Mesendoderm (in vitro differentiated cells): ENCODE measurements at regions not wholly inside any gene's neighbourhood (a gene's known extent, or its start where the extent isn't known, plus 50 kb on each side); places are given as distances from the start of the nearest gene placed in this dataset.
A peak's percentile ranks its signal among the peaks of the same experiment; 100 is the strongest.

Source experiments
- DNase-seq: peaks from one replicate; pipeline ENCODE4 v3.0.0; 2013
- H2AK5ac ChIP-seq: 2 replicates; pipeline ENCODE4 v1.6.1; 2013; ENCODE audit warnings: low read length, inconsistent platforms
- H2BK120ac ChIP-seq: 2 replicates; pipeline ENCODE4 v1.6.1; 2013; ENCODE audit warnings: low read depth, mild to moderate bottlenecking, low read length, moderate library complexity, mixed read lengths
- H2BK15ac ChIP-seq: replicated peaks from 2 replicates; pipeline ENCODE4 v1.6.1; 2013; ENCODE audit warnings: low read depth, mild to moderate bottlenecking, moderate library complexity
- H2BK5ac ChIP-seq: 2 replicates; pipeline ENCODE4 v1.6.1; 2013; ENCODE audit warnings: low read length, inconsistent platforms
- H3K18ac ChIP-seq: 2 replicates; pipeline ENCODE4 v1.6.1; 2013; ENCODE audit warnings: mild to moderate bottlenecking, low read length, mixed read lengths
- H3K23ac ChIP-seq: one replicate; pipeline ENCODE4 v1.6.1; 2013; ENCODE audit warnings: low read length
- H3K27ac ChIP-seq: 2 replicates; pipeline ENCODE4 v1.5.1; 2013; ENCODE audit warnings: low read depth, mild to moderate bottlenecking, inconsistent platforms, low read length, moderate library complexity
- H3K27me3 ChIP-seq: 2 replicates; pipeline ENCODE4 v1.6.1; 2013; ENCODE audit warnings: low read length, control low read depth, mild to moderate bottlenecking, inconsistent platforms; ENCODE audit not compliant: insufficient read depth, poor library complexity
- H3K36me3 ChIP-seq: 2 replicates; pipeline ENCODE4 v1.6.1; 2013; ENCODE audit warnings: low read length, inconsistent platforms; ENCODE audit not compliant: control insufficient read depth, insufficient read depth
- H3K4ac ChIP-seq: one replicate; pipeline ENCODE4 v1.6.1; 2013; ENCODE audit warnings: low read depth, mild to moderate bottlenecking, low read length, moderate library complexity
- H3K4me1 ChIP-seq: 2 replicates; pipeline ENCODE4 v1.6.1; 2013; ENCODE audit warnings: low read depth, low read length, inconsistent platforms; ENCODE audit not compliant: control insufficient read depth
- H3K4me2 ChIP-seq: 2 replicates; pipeline ENCODE4 v1.6.1; 2013; ENCODE audit warnings: low read length
- H3K4me3 ChIP-seq: 2 replicates; pipeline ENCODE4 v1.5.1; 2013; ENCODE audit warnings: mild to moderate bottlenecking, low read length
- H3K56ac ChIP-seq: one replicate; pipeline ENCODE4 v1.6.1; 2013; ENCODE audit warnings: low read length
- H3K79me1 ChIP-seq: 2 replicates; pipeline ENCODE4 v1.6.1; 2013; ENCODE audit warnings: low read length, inconsistent platforms
- H3K79me2 ChIP-seq: 2 replicates; pipeline ENCODE4 v1.6.1; 2013; ENCODE audit warnings: mild to moderate bottlenecking, low read length; ENCODE audit not compliant: control insufficient read depth, insufficient read depth
- H3K9ac ChIP-seq: 2 replicates; pipeline ENCODE4 v1.6.1; 2013; ENCODE audit warnings: low read length, inconsistent platforms
- H4K5ac ChIP-seq: one replicate; pipeline ENCODE4 v1.6.1; 2013; ENCODE audit warnings: low read length
- H4K8ac ChIP-seq: one replicate; pipeline ENCODE4 v1.6.1; 2013; ENCODE audit warnings: low read depth, mild to moderate bottlenecking, control low read depth, low read length, moderate library complexity
- WGBS: extraction: QIAGEN DNeasy Blood & Tissue Kit; methylation state at CpG from one replicate; pipeline ENCODE4 v1.1.7; 2013; ENCODE audit warnings: low lambda C conversion rate, missing lambda C conversion rate; ENCODE audit not compliant: insufficient coverage; ENCODE audit errors: extremely low coverage; 5-methylcytosine and 5-hydroxymethylcytosine counted together

- H3K27ac ChIP-seq = no peak overlapping the region
- H3K36me3 ChIP-seq = no peaks in the 10 kb centered on the region
- no peak overlapping the region for H3K23ac ChIP-seq
- no peak overlapping the region for H4K8ac ChIP-seq
- no peaks in the 10 kb centered on the region for H3K79me1 ChIP-seq
- H3K9ac ChIP-seq = no peak overlapping the region
- DNase-seq = no peak
- no peak overlapping the region for H3K4me2 ChIP-seq
- H4K5ac ChIP-seq = no peak overlapping the region
- no peaks in the 10 kb centered on the region for H3K27me3 ChIP-seq
- WGBS = no CpG with 5 or more reads among the region's 2 CpGs
- no peak overlapping the region for H3K18ac ChIP-seq
- H2BK15ac ChIP-seq = no peak overlapping the region
- no peak overlapping the region for H2BK120ac ChIP-seq
- no peak overlapping the region for H2BK5ac ChIP-seq
- no peak overlapping the region for H3K4me3 ChIP-seq
- H2AK5ac ChIP-seq = no peak overlapping the region
- no peaks in the 10 kb centered on the region for H3K79me2 ChIP-seq
- no peak overlapping the region for H3K4ac ChIP-seq
- H3K4me1 ChIP-seq = no peaks in the 10 kb centered on the region
- no peak overlapping the region for H3K56ac ChIP-seq
Measured at GRCh38 chrY:17381431-17382070, 498.5 kb downstream of the CDY2B start.

- no peaks in the 10 kb centered on the region for H3K36me3 ChIP-seq
- no peak overlapping the region for H3K4me3 ChIP-seq
- no peak overlapping the region for H3K56ac ChIP-seq
- no peaks in the 10 kb centered on the region for H3K27me3 ChIP-seq
- H3K4me2 ChIP-seq = no peak overlapping the region
- H3K9ac ChIP-seq = no peak overlapping the region
- no peak overlapping the region for H2BK15ac ChIP-seq
- H2BK120ac ChIP-seq = no peak overlapping the region
- no peak overlapping the region for H3K23ac ChIP-seq
- no peak overlapping the region for H2AK5ac ChIP-seq
- no peaks in the 10 kb centered on the region for H3K4me1 ChIP-seq
- H3K79me2 ChIP-seq = no peaks in the 10 kb centered on the region
- no peak overlapping the region for H4K5ac ChIP-seq
- H4K8ac ChIP-seq = no peak overlapping the region
- WGBS = no CpG with 5 or more reads among the region's 1 CpG
- H3K27ac ChIP-seq = no peak overlapping the region
- H3K18ac ChIP-seq = no peak overlapping the region
- no peak for DNase-seq
- H3K4ac ChIP-seq = no peak overlapping the region
- no peak overlapping the region for H2BK5ac ChIP-seq
- no peaks in the 10 kb centered on the region for H3K79me1 ChIP-seq
Measured at GRCh38 chrY:17378326-17378725, 501.7 kb downstream of the CDY2B start.

GRCh38 chrY:17368413-17368812 lies 511.6 kb downstream of the CDY2B start:
- H3K4me1 ChIP-seq = no peaks in the 10 kb centered on the region
- H3K36me3 ChIP-seq = no peaks in the 10 kb centered on the region
- H2BK5ac ChIP-seq = no peak overlapping the region
- no peak overlapping the region for H3K4me2 ChIP-seq
- H3K9ac ChIP-seq = no peak overlapping the region
- no peak overlapping the region for H2AK5ac ChIP-seq
- no peak overlapping the region for H3K18ac ChIP-seq
- no peak overlapping the region for H3K4ac ChIP-seq
- H3K79me2 ChIP-seq = no peaks in the 10 kb centered on the region
- H4K8ac ChIP-seq = no peak overlapping the region
- no peaks in the 10 kb centered on the region for H3K27me3 ChIP-seq
- no peak overlapping the region for H3K27ac ChIP-seq
- no peak overlapping the region for H2BK120ac ChIP-seq
- H3K79me1 ChIP-seq = no peaks in the 10 kb centered on the region
- H3K56ac ChIP-seq = no peak overlapping the region
- no peak overlapping the region for H4K5ac ChIP-seq
- no peak overlapping the region for H3K4me3 ChIP-seq
- DNase-seq = no peak
- no peak overlapping the region for H2BK15ac ChIP-seq
- H3K23ac ChIP-seq = no peak overlapping the region

- Histone ChIP-seq H3K4me1 (no peaks in the 10 kb centered on the region), H3K4ac (no peak overlapping the region), H3K36me3 (no peaks in the 10 kb centered on the region), H2BK5ac (no peak overlapping the region), H3K4me2 (no peak overlapping the region), H3K18ac (no peak overlapping the region), H3K27ac (no peak overlapping the region), H3K56ac (no peak overlapping the region), H3K9ac (no peak overlapping the region), H3K79me2 (no peaks in the 10 kb centered on the region), H2BK15ac (no peak overlapping the region), H2AK5ac (no peak overlapping the region), H3K79me1 (no peaks in the 10 kb centered on the region), H2BK120ac (no peak overlapping the region), H3K27me3 (no peaks in the 10 kb centered on the region), H4K5ac (no peak overlapping the region), H3K23ac (no peak overlapping the region), H3K4me3 (no peak overlapping the region), H4K8ac (no peak overlapping the region)
- no peak for DNase-seq
Measured at GRCh38 chrY:17366400-17366799, 513.6 kb downstream of the CDY2B start.

GRCh38 chrY:17339028-17339427 lies 541.0 kb downstream of the CDY2B start:
- no peak overlapping the region for H3K18ac ChIP-seq
- no peak overlapping the region for H3K4ac ChIP-seq
- no peak overlapping the region for H3K23ac ChIP-seq
- no peak overlapping the region for H2BK120ac ChIP-seq
- no peak overlapping the region for H2BK15ac ChIP-seq
- no peak overlapping the region for H3K56ac ChIP-seq
- H3K4me2 ChIP-seq = no peak overlapping the region
- WGBS = no CpG with 5 or more reads among the region's 4 CpGs
- no peak overlapping the region for H2AK5ac ChIP-seq
- no peak overlapping the region for H3K27ac ChIP-seq
- H3K27me3 ChIP-seq = no peaks in the 10 kb centered on the region
- H4K8ac ChIP-seq = no peak overlapping the region
- no peaks in the 10 kb centered on the region for H3K36me3 ChIP-seq
- no peaks in the 10 kb centered on the region for H3K79me2 ChIP-seq
- H3K79me1 ChIP-seq = no peaks in the 10 kb centered on the region
- H3K4me1 ChIP-seq = no peaks in the 10 kb centered on the region
- H3K9ac ChIP-seq = no peak overlapping the region
- H2BK5ac ChIP-seq = no peak overlapping the region
- H3K4me3 ChIP-seq = no peak overlapping the region
- H4K5ac ChIP-seq = no peak overlapping the region
- DNase-seq = peak; percentile 45

GRCh38 chrY:17330733-17331132 lies 549.3 kb downstream of the CDY2B start:
- no peaks in the 10 kb centered on the region for H3K36me3 ChIP-seq
- no peaks in the 10 kb centered on the region for H3K4me1 ChIP-seq
- H2BK5ac ChIP-seq = no peak overlapping the region
- DNase-seq = no peak
- no peaks in the 10 kb centered on the region for H3K79me2 ChIP-seq
- no peak overlapping the region for H2BK120ac ChIP-seq
- H3K4ac ChIP-seq = no peak overlapping the region
- H3K23ac ChIP-seq = no peak overlapping the region
- H3K27ac ChIP-seq = no peak overlapping the region
- H3K9ac ChIP-seq = no peak overlapping the region
- H3K18ac ChIP-seq = no peak overlapping the region
- no peak overlapping the region for H3K56ac ChIP-seq
- no peak overlapping the region for H4K8ac ChIP-seq
- no peak overlapping the region for H3K4me2 ChIP-seq
- no peaks in the 10 kb centered on the region for H3K27me3 ChIP-seq
- no peaks in the 10 kb centered on the region for H3K79me1 ChIP-seq
- H3K4me3 ChIP-seq = no peak overlapping the region
- no peak overlapping the region for H2AK5ac ChIP-seq
- no peak overlapping the region for H4K5ac ChIP-seq
- no peak overlapping the region for H2BK15ac ChIP-seq
